Stimulated activated CD4-positive, alpha-beta T cell treated with anti-CD3 and anti-CD28 coated beads, Interleukin-12 subunit alpha, Interleukin-12 subunit beta, amount 100 ng/mL, for 48 hours (primary cell): ENCODE measurements at regions not wholly inside any gene's neighbourhood (a gene's known extent, or its start where the extent isn't known, plus 50 kb on each side); places are given as distances from the start of the nearest gene placed in this dataset.

ENCODE experiments used
- DNase-seq, 3 donors: peaks; one replicate each; pipeline ENCODE4 v3.0.0-alpha.2; 2020; ENCODE audit warnings: low read depth in 2 of 3, low spot score in 1 of 3

GRCh38 chr2:5509362-5509761 is 182.8 kb upstream of the SOX11 start:
- no peak for DNase-seq

- DNase-seq = no peak
These were observed 182.1 kb upstream of the SOX11 start for GRCh38 chr2:5510082-5510481.

- no peak for DNase-seq
These were observed 176.5 kb upstream of the SOX11 start for GRCh38 chr2:5515693-5516092.

- no peak for DNase-seq
These were observed 172.9 kb upstream of the SOX11 start for GRCh38 chr2:5519286-5519685.

DNA sequence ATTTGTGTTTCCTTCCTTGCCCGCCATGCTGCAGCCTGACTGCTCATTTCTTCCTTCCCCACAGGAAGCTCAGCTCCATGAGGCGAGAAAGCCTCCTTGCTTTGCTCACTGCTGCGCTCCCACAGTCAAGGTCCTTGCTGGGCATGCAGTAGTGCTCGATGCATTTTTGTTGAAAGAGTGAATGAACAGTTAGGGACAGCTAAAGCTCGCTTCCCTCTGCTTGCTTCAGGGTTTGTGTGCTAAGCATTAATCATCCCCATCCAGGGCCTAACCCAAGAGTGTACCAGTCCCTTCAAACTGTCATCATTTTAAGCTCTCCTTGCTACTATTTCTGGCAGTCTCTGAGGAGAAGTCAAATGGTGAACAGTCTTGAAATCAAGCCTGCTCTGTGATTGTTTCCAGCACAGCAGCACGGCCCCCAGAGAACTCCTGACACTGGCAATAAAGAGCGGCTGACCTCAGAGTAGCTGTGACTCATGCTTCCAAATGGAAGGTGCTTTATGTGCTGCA is 171.7 kb upstream of the SOX11 start:
- DNase-seq = no peak

DNA sequence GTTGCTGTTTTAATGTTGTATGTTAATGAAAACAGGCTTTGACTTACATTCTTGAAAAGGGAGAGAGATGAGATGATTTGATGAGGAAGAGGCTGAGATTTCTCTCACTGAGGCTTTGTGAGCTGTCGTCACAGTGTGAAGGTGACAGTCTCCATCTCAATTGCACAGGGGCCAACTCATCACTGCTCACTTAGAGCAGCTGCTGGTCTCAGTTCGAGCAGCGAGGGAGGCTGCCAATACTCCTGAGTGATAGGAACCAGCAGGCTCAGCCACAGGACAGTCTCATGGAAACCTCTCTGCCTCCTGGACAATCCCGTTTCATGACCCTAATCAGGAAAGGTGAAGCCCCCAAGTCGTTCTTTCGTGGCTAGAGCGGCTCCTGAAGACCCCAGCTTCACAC is 170.7 kb upstream of the SOX11 start:
- DNase-seq = no peak

DNA sequence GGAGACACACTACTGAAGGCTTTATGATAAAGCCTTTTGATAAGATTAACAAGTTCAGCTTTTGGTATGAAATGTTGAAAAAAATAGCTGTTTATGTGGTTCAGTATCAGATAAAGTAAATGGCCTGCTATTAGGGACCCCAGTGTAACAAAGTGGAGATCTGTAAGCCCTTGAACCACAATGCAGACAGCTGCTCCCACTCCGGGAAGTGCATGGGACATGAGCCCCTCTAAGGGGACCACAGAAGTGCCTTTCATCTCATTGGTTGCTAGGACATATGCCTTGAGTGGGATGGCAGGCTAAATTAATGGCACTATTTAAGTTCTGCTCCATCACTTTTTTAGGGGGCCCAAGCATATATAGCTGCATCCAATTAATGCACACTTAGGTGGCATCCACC is 167.6 kb upstream of the SOX11 start:
- no peak for DNase-seq

DNA sequence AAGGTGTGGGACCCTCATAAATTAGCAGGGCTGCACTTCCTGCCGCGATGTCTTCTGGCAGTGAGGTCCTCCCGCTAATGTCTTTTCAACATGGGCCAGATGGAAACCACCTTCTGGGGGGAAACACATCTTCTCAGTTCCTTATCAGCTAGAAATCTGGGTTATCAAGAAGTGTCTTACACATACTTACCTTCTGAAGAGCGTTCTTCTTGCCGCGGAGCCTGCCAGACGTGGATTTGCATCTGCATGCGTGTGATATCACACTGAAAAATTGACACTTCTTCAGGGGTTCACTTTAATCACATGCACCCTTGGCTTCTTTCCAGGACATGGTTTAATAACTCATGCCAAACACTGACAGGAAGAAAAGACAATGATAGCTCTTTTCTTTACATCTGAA is 163.5 kb upstream of the SOX11 start:
- no peak for DNase-seq

GRCh38 chr2:5530011-5530696 is 162.0 kb upstream of the SOX11 start:
- no peak for DNase-seq

GRCh38 chr2:5535301-5535700 is 156.9 kb upstream of the SOX11 start:
- no peak for DNase-seq

DNA sequence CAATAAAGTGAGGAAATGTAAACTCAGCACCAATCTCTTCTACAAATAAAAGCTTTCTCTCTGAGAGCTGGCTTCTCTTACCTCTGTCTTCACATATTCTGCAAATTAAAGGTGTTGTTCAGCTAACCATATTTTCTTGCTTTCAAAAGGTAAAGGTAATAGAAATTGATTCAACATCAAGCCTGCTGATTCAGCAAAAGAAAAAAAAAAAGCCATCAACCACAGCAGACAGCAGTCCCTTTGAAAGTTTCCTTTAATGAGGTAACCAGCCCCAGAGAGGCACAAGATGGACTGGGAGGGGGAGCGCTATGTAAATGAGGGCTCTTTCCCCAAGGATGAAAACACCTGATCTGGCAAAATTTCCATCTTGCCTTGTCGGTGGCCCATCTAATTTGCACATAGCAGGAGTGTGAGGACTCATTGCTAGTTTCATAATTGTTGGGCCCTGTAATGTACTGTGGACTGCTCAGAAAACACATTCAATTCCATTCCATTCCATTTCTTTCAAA is 154.9 kb upstream of the SOX11 start:
- no peak for DNase-seq

- DNase-seq = no peak
These were observed 153.9 kb upstream of the SOX11 start for GRCh38 chr2:5538313-5538712.

DNA sequence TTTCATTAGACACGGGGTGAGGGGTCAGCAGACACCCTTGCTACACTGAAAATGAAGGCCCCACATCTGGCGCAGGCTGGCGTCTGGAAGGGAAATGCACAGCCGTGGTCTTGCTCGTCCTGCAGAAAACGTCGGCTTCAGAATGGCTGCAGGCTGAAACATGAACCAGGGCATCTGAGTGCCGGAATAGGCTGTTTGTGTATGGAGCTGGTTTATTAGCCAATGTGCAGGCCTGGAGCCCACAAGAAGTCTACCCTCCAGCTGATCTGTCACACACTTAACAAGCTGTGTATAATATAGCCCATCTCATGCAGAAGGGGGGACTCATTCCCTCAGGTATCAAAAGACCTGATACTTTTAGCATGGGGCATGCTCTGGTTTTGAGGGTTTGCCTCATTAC is 153.4 kb upstream of the SOX11 start:
- no peak for DNase-seq

GRCh38 chr2:5539282-5540165 is 152.7 kb upstream of the SOX11 start:
- DNase-seq = no peak

- no peak for DNase-seq
These were observed 151.3 kb upstream of the SOX11 start for GRCh38 chr2:5540856-5541255.

- DNase-seq = no peak
These were observed 147.9 kb upstream of the SOX11 start for GRCh38 chr2:5544205-5544786.

GRCh38 chr2:5546181-5546580 is 146.0 kb upstream of the SOX11 start:
- DNase-seq = no peak

- DNase-seq = no peak
These were observed 143.0 kb upstream of the SOX11 start for GRCh38 chr2:5548991-5549715.

DNA sequence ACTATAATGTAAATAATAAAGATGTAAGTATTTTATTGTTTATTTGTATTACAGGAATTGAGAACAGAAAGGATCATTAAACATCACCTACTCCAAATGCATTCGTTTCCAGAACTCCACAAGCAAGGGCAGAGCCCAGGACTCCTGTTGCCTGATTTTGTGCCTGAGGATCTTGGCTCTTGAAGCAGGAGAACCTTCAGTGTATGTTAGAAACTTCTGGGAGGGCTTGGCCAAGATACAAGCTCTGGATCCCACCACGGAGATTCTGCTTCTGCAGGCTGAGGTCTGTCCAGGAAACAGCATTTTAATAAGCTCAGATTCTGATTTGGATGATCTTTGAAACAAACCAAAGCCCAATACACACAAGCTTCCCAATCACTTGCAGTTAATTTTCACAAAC is 142.4 kb upstream of the SOX11 start:
- DNase-seq = no peak

DNA sequence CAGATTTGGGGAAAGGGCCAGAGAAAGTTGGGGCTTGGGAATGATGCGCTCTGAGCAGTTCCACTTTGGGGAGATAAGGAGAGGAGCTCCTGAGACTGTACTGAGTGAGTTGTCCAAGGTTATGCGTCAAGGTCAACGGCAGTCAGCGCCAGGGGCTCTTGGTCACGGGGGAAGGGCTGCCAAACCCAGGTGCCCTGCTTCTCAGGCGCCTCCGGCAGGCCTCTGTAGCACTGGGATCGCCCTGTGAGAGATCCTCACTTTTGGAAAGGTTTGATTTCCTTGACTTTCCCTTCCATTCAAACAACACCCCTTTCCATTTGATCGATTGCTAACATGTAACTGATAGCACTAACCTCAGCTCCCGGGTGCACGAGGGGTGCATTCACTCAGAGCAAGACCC is 136.5 kb upstream of the SOX11 start:
- no peak for DNase-seq

DNA sequence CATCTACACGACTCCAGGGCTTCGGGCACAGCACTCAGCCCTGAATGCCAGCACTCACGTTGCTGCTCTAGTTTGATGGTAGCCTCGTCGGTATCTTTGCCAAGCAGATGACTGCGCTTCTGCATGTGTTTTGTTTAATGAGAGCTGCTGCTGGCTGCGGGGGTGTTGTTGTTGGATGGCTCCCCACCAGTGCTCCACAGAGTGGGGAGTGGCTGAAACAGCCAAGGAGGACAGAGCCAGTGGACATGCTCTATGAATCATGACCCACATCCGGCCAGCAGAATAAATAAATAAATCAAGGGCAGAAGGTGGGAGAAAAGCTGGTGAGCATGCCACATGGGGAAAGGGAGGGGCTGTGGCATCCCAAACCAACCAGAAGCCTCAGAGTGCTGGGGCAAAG is 131.2 kb upstream of the SOX11 start:
- DNase-seq = no peak
